PC-9 (cell line): ENCODE measurements at regions not wholly inside any gene's neighbourhood (a gene's known extent, or its start where the extent isn't known, plus 50 kb on each side); places are given as distances from the start of the nearest gene placed in this dataset.

Source experiments
- BruUV-seq: library from RNA; stranded (reverse); fragments of 400-500 nt; replicated peaks from 2 replicates; lab custom pipeline; 2021; lab: Mats Ljungman, UMichigan
- CTCF ChIA-PET: fragments of 300-600 bp; sonication (Branson Sonifier 250); formaldehyde crosslinking; loops from one replicate; lab custom pipeline; 2022; ENCODE audit warnings: antibody characterized with exemption; lab: Charles Lee
- POLR2A ChIA-PET: fragments of 300-600 bp; sonication (Branson Sonifier 250); formaldehyde crosslinking; loops from one replicate; lab custom pipeline; 2022; ENCODE audit warnings: antibody characterized with exemption; ENCODE audit not compliant: unreplicated experiment; lab: Charles Lee
- DNase-seq, 2 experiments: peaks; one replicate each; pipeline versions ENCODE4 v3.0.0 to v3.0.0-alpha.2; 2015 to 2022; ENCODE audit warnings: mixed read lengths in 1 of 2
- H2AFZ ChIP-seq: fragments of 200-600 bp; sonication (generic); 2 replicates; pipeline ENCODE4 v1.8.1; 2017; ENCODE audit warnings: antibody characterized with exemption
- H3F3A ChIP-seq: fragments of 200-600 bp; sonication (generic); 2 replicates; pipeline ENCODE4 v1.8.1; 2017; ENCODE audit warnings: antibody characterized with exemption, mild to moderate bottlenecking, low read depth; ENCODE audit not compliant: insufficient read depth
- H3K27ac ChIP-seq: fragments of 200-600 bp; sonication (generic); 2 replicates; pipeline ENCODE4 v1.6.1; 2016; ENCODE audit warnings: mixed run types
- H3K27me3 ChIP-seq: fragments of 200-600 bp; sonication (generic); 2 replicates; pipeline ENCODE4 v1.6.1; 2016; ENCODE audit warnings: low read depth, mixed run types; ENCODE audit not compliant: insufficient read depth
- H3K36me3 ChIP-seq: fragments of 200-600 bp; sonication (generic); 2 replicates; pipeline ENCODE4 v1.6.1; 2016; ENCODE audit warnings: low read depth, mixed run types
- H3K4me1 ChIP-seq: fragments of 200-600 bp; sonication (generic); replicated peaks from 2 replicates; pipeline ENCODE4 v1.6.1; 2016; ENCODE audit warnings: mixed run types; ENCODE audit not compliant: insufficient read depth
- H3K4me2 ChIP-seq: fragments of 200-600 bp; sonication (generic); 2 replicates; pipeline ENCODE4 v1.6.1; 2017; ENCODE audit warnings: mixed run types
- H3K4me3 ChIP-seq: fragments of 200-600 bp; sonication (generic); 2 replicates; pipeline ENCODE4 v1.6.1; 2016; ENCODE audit warnings: mixed run types
- H3K79me2 ChIP-seq: fragments of 200-600 bp; sonication (generic); 2 replicates; pipeline ENCODE4 v1.6.1; 2017; ENCODE audit warnings: low read depth, mixed run types
- H3K9me2 ChIP-seq: fragments of 200-600 bp; sonication (generic); 2 replicates; pipeline ENCODE4 v1.8.1; 2017; ENCODE audit warnings: mild to moderate bottlenecking; ENCODE audit not compliant: insufficient read depth
- H3K9me3 ChIP-seq: fragments of 200-600 bp; sonication (generic); 2 replicates; pipeline ENCODE4 v1.8.1; 2016; ENCODE audit warnings: low read depth; ENCODE audit not compliant: insufficient read depth
- H4K20me1 ChIP-seq: fragments of 200-600 bp; sonication (generic); 2 replicates; pipeline ENCODE4 v1.8.1; 2017; ENCODE audit not compliant: insufficient read depth
- EZH2 ChIP-seq: fragments of 200-600 bp; sonication (generic); IDR thresholded peaks from 2 replicates; pipeline ENCODE4 v1.8.0; 2017; ENCODE audit warnings: antibody characterized with exemption, low read depth
- intact Hi-C: fragments of 100-400 bp; cut with micrococcal nuclease; formaldehyde crosslinking; loops from one replicate; pipeline ENCODE4 v1.10.0; 2022; ENCODE audit not compliant: unreplicated experiment
- TF ChIP-seq, protein P1 (sequence below): fragments of 200-600 bp; sonication (generic); conservative IDR thresholded peaks from 2 replicates; pipeline ENCODE4 v1.6.1; 2017; ENCODE audit warnings: mixed run types, antibody characterized with exemption, mild to moderate bottlenecking, moderate library complexity

DNA sequence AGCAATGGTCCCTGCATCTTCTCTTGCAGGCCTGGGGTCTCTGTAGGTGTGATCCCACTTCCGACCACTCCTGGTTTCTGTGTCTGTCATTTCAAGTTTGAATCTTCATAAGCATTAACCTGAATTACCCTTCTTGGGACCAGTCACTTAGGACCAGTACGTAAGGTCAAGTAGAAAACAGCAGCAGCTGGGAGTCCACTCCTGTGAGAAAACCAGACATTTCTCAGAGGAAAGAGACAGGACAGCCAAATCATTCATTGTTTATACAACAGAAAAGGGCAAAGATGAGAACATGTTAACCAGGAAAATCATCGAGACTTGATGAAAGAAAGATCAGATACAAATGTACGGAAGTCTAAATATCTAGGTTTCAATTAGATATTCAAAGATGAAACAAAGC is 163.0 kb downstream of the MREG start:
- H3K27me3 ChIP-seq = no peaks in the 10 kb centered on the region
- no peak overlapping the region for H2AFZ ChIP-seq
- H3K4me3 ChIP-seq = no peak overlapping the region
- H3K4me1 ChIP-seq = peaks cover 12% of the 10 kb centered on the region
- no peaks in the 10 kb centered on the region for H3K9me2 ChIP-seq
- ChIA-PET POLR2A (no interaction called here), CTCF (interaction anchor here (0.5 kb wide), 1 partner anchor 20 kb away, joined by 3 read pairs; no protein-coding TSS in a partner anchor)
- H3K36me3 ChIP-seq = no peaks in the 10 kb centered on the region
- DNase-seq = no peak
- no peak overlapping the region for H3K4me2 ChIP-seq
- H3K9me3 ChIP-seq = peaks cover 2% of the 10 kb centered on the region; the same call in 1 of the 2 replicates
- no peaks in the 10 kb centered on the region for H4K20me1 ChIP-seq
- H3F3A ChIP-seq = no peaks in the 10 kb centered on the region
- TF ChIP-seq EZH2 = no peak
- TF ChIP-seq, protein P1, sequence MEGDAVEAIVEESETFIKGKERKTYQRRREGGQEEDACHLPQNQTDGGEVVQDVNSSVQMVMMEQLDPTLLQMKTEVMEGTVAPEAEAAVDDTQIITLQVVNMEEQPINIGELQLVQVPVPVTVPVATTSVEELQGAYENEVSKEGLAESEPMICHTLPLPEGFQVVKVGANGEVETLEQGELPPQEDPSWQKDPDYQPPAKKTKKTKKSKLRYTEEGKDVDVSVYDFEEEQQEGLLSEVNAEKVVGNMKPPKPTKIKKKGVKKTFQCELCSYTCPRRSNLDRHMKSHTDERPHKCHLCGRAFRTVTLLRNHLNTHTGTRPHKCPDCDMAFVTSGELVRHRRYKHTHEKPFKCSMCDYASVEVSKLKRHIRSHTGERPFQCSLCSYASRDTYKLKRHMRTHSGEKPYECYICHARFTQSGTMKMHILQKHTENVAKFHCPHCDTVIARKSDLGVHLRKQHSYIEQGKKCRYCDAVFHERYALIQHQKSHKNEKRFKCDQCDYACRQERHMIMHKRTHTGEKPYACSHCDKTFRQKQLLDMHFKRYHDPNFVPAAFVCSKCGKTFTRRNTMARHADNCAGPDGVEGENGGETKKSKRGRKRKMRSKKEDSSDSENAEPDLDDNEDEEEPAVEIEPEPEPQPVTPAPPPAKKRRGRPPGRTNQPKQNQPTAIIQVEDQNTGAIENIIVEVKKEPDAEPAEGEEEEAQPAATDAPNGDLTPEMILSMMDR = no peak
- BruUV-seq = no TSS peak
- no peak overlapping the region for H3K27ac ChIP-seq
- H3K79me2 ChIP-seq = no peaks in the 10 kb centered on the region
- intact Hi-C loops = no loop called here

DNA sequence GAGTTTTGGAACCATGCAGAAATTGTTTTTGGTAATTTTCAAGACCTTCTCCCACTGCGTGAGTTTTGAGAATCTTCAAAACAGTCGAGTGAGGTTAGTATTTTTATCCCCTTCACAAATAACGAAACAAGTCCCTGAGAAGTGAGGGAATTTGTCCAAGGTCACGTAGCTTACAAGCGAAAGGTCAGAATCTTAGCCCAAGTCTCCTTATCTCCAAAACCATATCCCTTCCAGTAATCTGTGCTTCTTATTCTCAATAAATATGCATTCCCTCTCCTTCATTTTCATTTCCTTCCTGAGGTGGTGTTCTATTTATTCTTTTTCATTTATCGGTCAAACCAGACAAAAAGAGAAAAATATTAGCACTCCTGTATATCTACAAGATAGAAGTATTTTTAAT is 163.6 kb downstream of the MREG start:
- H4K20me1 ChIP-seq = no peaks in the 10 kb centered on the region
- peaks cover 2% of the 10 kb centered on the region; the same call in 1 of the 2 replicates for H3K9me3 ChIP-seq
- H3K27ac ChIP-seq = no peak overlapping the region
- BruUV-seq = no TSS peak
- ChIA-PET POLR2A (no interaction called here), CTCF (no interaction called here)
- TF ChIP-seq, protein P1 = no peak
- TF ChIP-seq EZH2 = no peak
- DNase-seq = no peak
- H3K36me3 ChIP-seq = no peaks in the 10 kb centered on the region
- H3K4me3 ChIP-seq = no peak overlapping the region
- no peaks in the 10 kb centered on the region for H3K27me3 ChIP-seq
- no peak overlapping the region for H3K4me2 ChIP-seq
- H2AFZ ChIP-seq = no peak overlapping the region
- H3K79me2 ChIP-seq = no peaks in the 10 kb centered on the region
- intact Hi-C loops = no loop called here
- H3K4me1 ChIP-seq = peaks cover 12% of the 10 kb centered on the region
- no peaks in the 10 kb centered on the region for H3F3A ChIP-seq
- H3K9me2 ChIP-seq = no peaks in the 10 kb centered on the region

DNA sequence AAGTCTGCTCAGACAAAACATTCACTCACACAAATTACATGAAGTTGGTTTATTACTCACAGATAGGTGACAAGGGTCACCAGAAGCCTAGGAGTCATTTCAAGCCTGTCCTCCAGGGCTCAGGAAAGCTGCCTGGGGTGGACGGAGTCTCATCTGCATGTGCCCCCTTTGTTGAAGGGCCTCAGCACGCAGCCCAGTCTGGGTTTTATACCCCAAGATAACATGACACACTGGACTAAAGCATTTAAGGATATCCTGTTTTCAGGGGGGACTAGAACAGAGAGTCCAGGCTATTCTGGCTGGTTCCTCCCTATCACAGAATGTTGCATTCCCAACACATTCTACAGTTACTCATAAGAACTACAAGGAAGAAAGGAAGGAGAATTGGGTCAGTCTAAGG is 164.7 kb downstream of the MREG start:
- no peak for DNase-seq
- H3F3A ChIP-seq = 0 out of 2 replicates have a peak, but pooled peaks cover 4% of the 10 kb centered on the region
- POLR2A ChIA-PET = no interaction called here
- no peaks in the 10 kb centered on the region for H4K20me1 ChIP-seq
- no peaks in the 10 kb centered on the region for H3K9me2 ChIP-seq
- no peaks in the 10 kb centered on the region for H3K36me3 ChIP-seq
- no peaks in the 10 kb centered on the region for H3K79me2 ChIP-seq
- no peak overlapping the region for H2AFZ ChIP-seq
- H3K27me3 ChIP-seq = no peaks in the 10 kb centered on the region
- BruUV-seq = no TSS peak
- H3K4me1 ChIP-seq = peaks cover 17% of the 10 kb centered on the region
- no peak overlapping the region for H3K4me2 ChIP-seq
- no peak overlapping the region for H3K4me3 ChIP-seq
- H3K9me3 ChIP-seq = peaks cover 2% of the 10 kb centered on the region; the same call in 1 of the 2 replicates
- CTCF ChIA-PET = no interaction called here
- TF ChIP-seq EZH2 = no peak
- TF ChIP-seq, protein P1 = no peak
- no peak overlapping the region for H3K27ac ChIP-seq
- intact Hi-C loops = no loop called here
